ENCODE measurements at regions not wholly inside any gene's neighbourhood (a gene's known extent, or its start where the extent isn't known, plus 50 kb on each side); places are given as distances from the start of the nearest gene placed in this dataset.

GRCh38 chr16:55943267-55943666 is 68.1 kb upstream of the CES5A start:
- Mint-ChIP-seq H3K4me3 (no peak overlapping the region), H3K9me3 (no peaks in the 10 kb centered on the region; the same call in 1 of the 2 replicates), H3K27me3 (ENCODE audit: insufficient read depth) (peaks cover 3% of the 10 kb centered on the region; the same call in 1 of the 2 replicates), H3K4me1 (ENCODE audit: low read depth) (no peaks in the 10 kb centered on the region), H3K36me3 (ENCODE audit: low read depth) (no peaks in the 10 kb centered on the region), H3K27ac (no peak overlapping the region)
- TF ChIP-seq, protein P1, sequence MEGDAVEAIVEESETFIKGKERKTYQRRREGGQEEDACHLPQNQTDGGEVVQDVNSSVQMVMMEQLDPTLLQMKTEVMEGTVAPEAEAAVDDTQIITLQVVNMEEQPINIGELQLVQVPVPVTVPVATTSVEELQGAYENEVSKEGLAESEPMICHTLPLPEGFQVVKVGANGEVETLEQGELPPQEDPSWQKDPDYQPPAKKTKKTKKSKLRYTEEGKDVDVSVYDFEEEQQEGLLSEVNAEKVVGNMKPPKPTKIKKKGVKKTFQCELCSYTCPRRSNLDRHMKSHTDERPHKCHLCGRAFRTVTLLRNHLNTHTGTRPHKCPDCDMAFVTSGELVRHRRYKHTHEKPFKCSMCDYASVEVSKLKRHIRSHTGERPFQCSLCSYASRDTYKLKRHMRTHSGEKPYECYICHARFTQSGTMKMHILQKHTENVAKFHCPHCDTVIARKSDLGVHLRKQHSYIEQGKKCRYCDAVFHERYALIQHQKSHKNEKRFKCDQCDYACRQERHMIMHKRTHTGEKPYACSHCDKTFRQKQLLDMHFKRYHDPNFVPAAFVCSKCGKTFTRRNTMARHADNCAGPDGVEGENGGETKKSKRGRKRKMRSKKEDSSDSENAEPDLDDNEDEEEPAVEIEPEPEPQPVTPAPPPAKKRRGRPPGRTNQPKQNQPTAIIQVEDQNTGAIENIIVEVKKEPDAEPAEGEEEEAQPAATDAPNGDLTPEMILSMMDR (IDR thresholded peaks at IDR 0.05), result no peak
- no peak for DNase-seq

- H3K27me3 Mint-ChIP-seq (ENCODE audit: insufficient read depth), result peaks cover 4% of the 10 kb centered on the region; the same call in 1 of the 2 replicates
These were observed 67.6 kb upstream of the CES5A start for GRCh38 chr16:55942821-55943220.

DNA sequence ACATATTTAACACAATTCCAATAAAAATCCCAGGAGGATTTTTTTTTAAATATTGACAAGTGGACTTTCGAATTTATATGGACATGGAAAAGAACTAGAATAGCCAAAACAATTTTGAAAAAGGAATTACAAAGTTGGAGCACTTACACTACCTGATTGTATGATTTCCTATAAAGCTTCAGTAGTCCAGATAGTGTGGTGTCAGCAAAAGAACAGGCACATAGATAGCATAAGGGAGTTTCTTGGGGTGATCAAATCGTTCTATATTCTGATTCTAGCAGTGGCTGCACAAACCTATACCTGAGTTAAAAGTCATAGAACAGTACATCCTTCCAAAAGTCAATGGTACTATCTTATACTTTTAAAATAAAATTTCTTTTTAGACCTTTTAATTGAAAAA is 66.4 kb upstream of the CES5A start:
- H3K4me1 Mint-ChIP-seq (ENCODE audit: low read depth), result no peaks in the 10 kb centered on the region
- TF ChIP-seq, protein P1 (IDR thresholded peaks at IDR 0.05), result no peak
- DNase-seq, result no peak
- H3K9me3 Mint-ChIP-seq, result no peaks in the 10 kb centered on the region; the same call in 1 of the 2 replicates
- H3K4me3 Mint-ChIP-seq, result no peak overlapping the region
- no peaks in the 10 kb centered on the region for H3K36me3 Mint-ChIP-seq (ENCODE audit: low read depth)
- no peak overlapping the region for H3K27ac Mint-ChIP-seq
- peaks cover 8% of the 10 kb centered on the region; the same call in 1 of the 2 replicates for H3K27me3 Mint-ChIP-seq (ENCODE audit: insufficient read depth)

More at GRCh38 chr16:55942821-55943220, 67.6 kb upstream of the CES5A start:
- Mint-ChIP-seq H3K9me3 (no peaks in the 10 kb centered on the region; the same call in 1 of the 2 replicates), H3K27ac (no peak overlapping the region), H3K4me1 (ENCODE audit: low read depth) (no peaks in the 10 kb centered on the region), H3K4me3 (no peak overlapping the region), H3K36me3 (ENCODE audit: low read depth) (no peaks in the 10 kb centered on the region)
- DNase-seq, result no peak
- TF ChIP-seq, protein P1 (IDR thresholded peaks at IDR 0.05), result no peak

DNA sequence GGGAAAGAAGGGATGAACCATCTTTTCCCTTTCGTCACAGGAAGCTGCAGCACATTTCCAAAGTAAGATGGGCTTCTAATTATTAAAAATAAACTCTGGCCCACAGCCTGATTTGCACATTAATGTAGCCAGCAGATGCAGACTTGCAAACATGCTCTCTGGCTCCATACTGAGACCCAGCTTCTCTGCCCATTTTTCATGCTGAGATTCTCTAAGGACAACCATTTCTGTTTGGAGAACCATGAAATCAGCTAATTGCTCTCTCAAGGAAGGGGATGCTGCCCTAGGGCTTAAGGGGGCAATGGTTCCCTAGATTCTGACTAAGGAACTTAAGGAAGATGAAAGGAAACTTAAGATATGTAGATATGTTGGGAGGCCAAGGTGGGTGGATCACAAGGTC is 63.0 kb upstream of the CES5A start:
- peaks cover 8% of the 10 kb centered on the region; the same call in 1 of the 2 replicates for H3K27me3 Mint-ChIP-seq (ENCODE audit: insufficient read depth)
- H3K4me3 Mint-ChIP-seq, result no peak overlapping the region
- H3K9me3 Mint-ChIP-seq, result peaks cover 8% of the 10 kb centered on the region
- no peak for DNase-seq
- H3K36me3 Mint-ChIP-seq (ENCODE audit: low read depth), result no peaks in the 10 kb centered on the region
- no peaks in the 10 kb centered on the region for H3K4me1 Mint-ChIP-seq (ENCODE audit: low read depth)
- H3K27ac Mint-ChIP-seq, result no peak overlapping the region
- TF ChIP-seq, protein P1 (IDR thresholded peaks at IDR 0.05), result no peak

- Mint-ChIP-seq H3K27me3 (ENCODE audit: insufficient read depth) (peaks cover 5% of the 10 kb centered on the region; the same call in 1 of the 2 replicates), H3K4me3 (no peak overlapping the region), H3K36me3 (ENCODE audit: low read depth) (no peaks in the 10 kb centered on the region), H3K27ac (no peak overlapping the region), H3K9me3 (peaks cover 12% of the 10 kb centered on the region), H3K4me1 (ENCODE audit: low read depth) (no peaks in the 10 kb centered on the region)
- TF ChIP-seq, protein P1 (IDR thresholded peaks at IDR 0.05), result no peak
- no peak for DNase-seq
These were observed 57.9 kb upstream of the CES5A start for GRCh38 chr16:55933038-55933437.

GRCh38 chr16:55930036-55930435 is 54.9 kb upstream of the CES5A start:
- Mint-ChIP-seq H3K36me3 (ENCODE audit: low read depth) (no peaks in the 10 kb centered on the region), H3K27ac (no peak overlapping the region), H3K27me3 (ENCODE audit: insufficient read depth) (no peaks in the 10 kb centered on the region), H3K4me1 (ENCODE audit: low read depth) (no peaks in the 10 kb centered on the region), H3K9me3 (peaks cover 3% of the 10 kb centered on the region; the same call in 1 of the 2 replicates), H3K4me3 (no peak overlapping the region)
- DNase-seq, result no peak
- TF ChIP-seq, protein P1 (IDR thresholded peaks at IDR 0.05), result no peak
